LNCaP clone FGC (cell line): ENCODE measurements at regions not wholly inside any gene's neighbourhood (a gene's known extent, or its start where the extent isn't known, plus 50 kb on each side); places are given as distances from the start of the nearest gene placed in this dataset.
"Not testable (repeated sequence)": the region's sequence is repeated elsewhere in the genome, so short reads cannot be mapped to it uniquely, and the experiment has no call there.

ENCODE experiments used
- DNase-seq: peaks from one replicate; pipeline ENCODE4 v3.0.0-alpha.2; 2011; ENCODE audit warnings: low read depth
- H3K4me3 ChIP-seq: 2 replicates; pipeline ENCODE4 v1.5.1; 2011; ENCODE audit warnings: mild to moderate bottlenecking, low read depth, low read length, control low read depth
- CTCF ChIP-seq: IDR thresholded peaks from 2 replicates; pipeline ENCODE4 v1.5.1; 2012; ENCODE audit warnings: mild to moderate bottlenecking; ENCODE audit not compliant: control insufficient read depth, insufficient read depth; ENCODE audit errors: extremely low read depth

- no peak overlapping the region for H3K4me3 ChIP-seq
- TF ChIP-seq CTCF: no peak
- DNase-seq: no peak
Measured at GRCh38 chr16:29126057-29126494, 141.2 kb downstream of the LAT start.

DNA sequence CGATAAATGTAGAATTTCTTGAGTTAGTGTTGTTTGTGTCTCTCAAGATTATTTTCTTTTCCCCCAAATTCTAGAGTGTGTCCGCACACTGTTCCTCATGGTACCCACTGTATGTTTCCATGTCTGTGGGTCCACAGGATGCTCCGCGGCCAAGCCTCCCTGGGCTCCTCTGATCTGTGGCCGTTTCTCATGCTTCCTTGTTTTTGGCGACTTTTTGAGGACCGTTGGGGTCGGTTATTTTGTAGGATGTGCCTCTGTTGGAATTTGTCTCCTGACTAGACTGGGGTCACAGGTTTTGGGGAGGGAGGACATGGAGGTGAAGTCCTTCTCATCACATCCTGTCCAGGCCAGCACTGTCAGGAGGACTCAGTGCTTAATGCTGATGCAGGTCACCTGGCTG, 140.0 kb downstream of the LAT start:
- no peak overlapping the region for H3K4me3 ChIP-seq
- no peak for DNase-seq
- no peak for TF ChIP-seq CTCF

GRCh38 chr16:29124162-29124561, 139.3 kb downstream of the LAT start:
- not testable (repeated sequence) for H3K4me3 ChIP-seq, DNase-seq

DNA sequence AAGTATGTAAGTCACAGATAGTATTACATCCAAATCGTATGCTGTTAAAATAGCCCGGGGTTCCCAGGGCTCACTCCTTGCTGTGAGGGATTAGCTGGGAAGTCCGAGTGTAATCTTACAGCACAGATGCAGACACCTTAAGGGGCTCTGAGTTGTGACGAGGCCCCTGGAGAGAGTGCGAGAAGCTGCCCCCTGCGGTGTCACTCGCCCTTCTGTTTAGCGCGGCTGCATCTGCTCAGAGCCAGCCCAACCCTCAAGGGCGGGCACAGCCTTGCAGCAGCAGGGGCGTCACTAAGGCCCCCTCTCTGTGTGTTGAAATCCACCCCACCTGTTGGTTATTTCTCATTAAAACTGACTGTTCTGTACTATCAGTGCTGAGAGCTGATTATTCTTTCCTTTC, 135.8 kb downstream of the LAT start:
- DNase-seq, H3K4me3 ChIP-seq: not testable (repeated sequence)

GRCh38 chr16:29118301-29118957, 133.6 kb downstream of the LAT start:
- DNase-seq, H3K4me3 ChIP-seq: not testable (repeated sequence)

GRCh38 chr16:29117631-29118030, 132.8 kb downstream of the LAT start:
- no peak for DNase-seq
- TF ChIP-seq CTCF: no peak
- no peak overlapping the region for H3K4me3 ChIP-seq

- DNase-seq: no peak
- no peak overlapping the region for H3K4me3 ChIP-seq
- no peak for TF ChIP-seq CTCF
Measured at GRCh38 chr16:29116980-29117379, 132.1 kb downstream of the LAT start.

DNA sequence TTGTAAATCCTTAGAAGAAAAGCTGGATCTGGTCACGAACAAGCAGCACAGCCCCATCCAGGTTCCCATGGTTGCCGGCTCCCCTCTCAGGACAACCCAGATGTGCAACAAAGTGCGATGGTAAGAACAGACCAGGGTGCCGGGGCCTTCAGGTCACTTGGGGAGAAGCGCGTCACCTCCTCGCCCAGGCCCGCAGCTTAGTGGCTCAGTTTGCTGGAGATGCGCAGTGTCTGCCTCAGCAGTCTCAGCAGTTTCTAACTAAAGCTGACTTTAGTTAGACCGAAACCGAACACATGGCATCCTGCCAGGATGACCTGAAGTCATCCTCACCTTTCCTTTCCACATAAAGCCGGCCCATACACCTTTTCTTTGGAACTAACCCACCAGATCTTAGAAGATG, 131.4 kb downstream of the LAT start:
- H3K4me3 ChIP-seq, DNase-seq: not testable (repeated sequence)

- DNase-seq, H3K4me3 ChIP-seq: not testable (repeated sequence)
Measured at GRCh38 chr16:29115802-29116141, 130.9 kb downstream of the LAT start.
